NOMO-1 treated with dmso at 0.1 percent for 144 hours (cell line): ENCODE measurements at regions not wholly inside any gene's neighbourhood (a gene's known extent, or its start where the extent isn't known, plus 50 kb on each side); places are given as distances from the start of the nearest gene placed in this dataset.

Experiments
- DNase-seq: peaks from one replicate; lab custom pipeline; 2025; ENCODE audit not compliant: unreplicated experiment; lab: John Stamatoyannopoulos, UW

GRCh38 chr2:180324182-180324581 lies 317.1 kb upstream of the CWC22 start:
- no peak for DNase-seq

DNA sequence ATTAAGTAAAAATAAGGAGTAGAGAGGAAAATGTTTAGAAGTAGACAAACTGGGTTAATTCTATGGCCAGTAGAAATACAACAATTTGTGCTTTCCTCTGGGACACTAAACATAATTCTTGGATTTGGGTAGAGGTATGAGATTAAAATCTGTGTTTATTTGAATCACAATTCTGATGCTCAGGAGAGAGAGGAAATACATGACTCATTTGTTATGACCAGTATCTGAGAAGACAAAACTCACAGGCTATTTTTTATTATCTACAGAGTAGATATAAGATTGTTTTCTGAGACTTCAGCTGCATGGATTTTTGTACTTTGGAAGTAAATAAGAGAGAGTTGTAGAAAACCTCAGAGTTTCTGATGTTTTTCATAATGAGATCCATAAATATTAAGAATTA lies 315.7 kb upstream of the CWC22 start:
- DNase-seq, result no peak

DNA sequence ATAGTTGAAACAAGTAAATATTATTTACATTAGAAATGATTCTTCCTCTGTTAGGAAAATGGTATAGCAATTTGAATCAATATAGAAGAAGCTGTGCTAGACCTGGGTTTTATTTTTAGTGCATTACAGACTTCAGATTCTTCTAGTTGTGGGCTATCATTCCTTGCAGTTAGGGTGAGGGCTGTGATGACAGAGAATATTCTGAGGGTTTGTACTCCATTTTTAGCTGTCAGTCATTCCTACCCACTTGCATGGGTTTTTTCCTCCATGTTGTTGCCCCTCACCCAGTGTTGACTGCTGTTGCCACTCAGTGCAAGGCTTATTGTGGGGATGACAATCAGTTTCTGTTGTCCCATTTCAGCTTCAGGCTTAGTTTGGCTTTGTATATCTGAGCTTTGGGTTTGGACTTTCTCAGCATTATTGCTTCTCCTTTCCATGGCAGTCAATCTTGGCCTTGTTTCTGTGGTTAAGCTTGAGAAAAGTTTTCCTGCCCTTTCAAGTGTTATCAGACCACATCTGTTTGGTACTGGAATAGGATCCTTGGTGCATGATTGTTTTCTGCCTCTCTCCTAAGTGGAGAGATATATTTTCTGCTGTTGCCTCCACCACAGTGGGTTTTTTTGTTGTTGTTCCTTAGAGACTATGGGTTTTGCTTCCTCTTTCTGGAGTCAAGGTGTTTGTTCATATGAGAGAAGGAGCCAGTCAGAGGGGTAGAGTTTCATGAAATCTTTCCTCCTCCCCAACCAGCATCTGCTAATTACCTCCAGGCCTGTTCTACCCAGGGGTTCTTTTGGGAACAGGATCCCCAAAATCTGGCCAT lies 312.7 kb upstream of the CWC22 start:
- no peak for DNase-seq

GRCh38 chr2:180314086-180314485 lies 307.0 kb upstream of the CWC22 start:
- DNase-seq, result no peak

DNA sequence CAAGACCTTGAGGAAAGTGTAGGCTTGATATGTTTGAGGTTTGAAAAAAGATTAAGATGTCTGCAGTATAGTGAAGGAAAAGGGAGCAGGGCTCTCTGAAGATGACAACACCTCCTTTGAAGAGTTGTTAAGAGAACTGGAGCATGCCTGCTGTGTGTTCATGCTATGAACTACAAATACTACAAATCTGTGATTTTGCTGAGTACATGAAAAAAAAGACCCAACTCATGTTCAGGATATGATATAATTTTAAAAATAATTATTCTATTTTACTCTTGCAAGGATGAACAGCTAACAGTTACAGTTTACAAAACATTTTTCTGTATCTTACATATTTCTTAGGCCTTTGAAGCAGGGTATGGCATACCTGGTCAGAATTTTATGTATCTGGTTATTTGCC lies 305.4 kb upstream of the CWC22 start:
- no peak for DNase-seq

GRCh38 chr2:180307096-180307495 lies 300.0 kb upstream of the CWC22 start:
- no peak for DNase-seq

GRCh38 chr2:180306346-180306745 lies 299.2 kb upstream of the CWC22 start:
- no peak for DNase-seq

GRCh38 chr2:180291552-180292421 lies 284.7 kb upstream of the CWC22 start:
- no peak for DNase-seq

- DNase-seq, result no peak
Observed at GRCh38 chr2:180291060-180291459, 284.0 kb upstream of the CWC22 start.

GRCh38 chr2:180289627-180290026 lies 282.5 kb upstream of the CWC22 start:
- no peak for DNase-seq

- DNase-seq, result no peak
Observed at GRCh38 chr2:180279581-180279980, 272.5 kb upstream of the CWC22 start.

DNA sequence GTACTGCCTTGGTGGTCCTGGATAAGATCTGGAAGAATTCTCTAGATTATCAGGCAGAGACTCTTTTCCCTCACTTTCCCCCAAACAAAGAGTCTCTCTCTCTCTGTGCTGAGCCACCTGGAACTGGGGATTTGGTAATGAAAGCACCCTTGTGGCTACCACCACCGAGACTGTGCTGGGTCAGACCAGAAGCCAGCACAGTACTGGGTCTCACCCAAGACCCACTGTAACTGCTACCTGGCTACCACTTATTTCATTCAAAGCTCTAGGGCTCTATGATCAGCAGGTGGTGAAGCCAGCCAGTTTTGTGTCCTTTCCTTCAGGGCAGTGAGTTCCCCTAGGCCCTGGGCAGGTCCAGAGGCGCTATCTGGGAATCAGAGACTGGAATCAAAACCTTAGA lies 269.6 kb upstream of the CWC22 start:
- DNase-seq, result no peak

DNA sequence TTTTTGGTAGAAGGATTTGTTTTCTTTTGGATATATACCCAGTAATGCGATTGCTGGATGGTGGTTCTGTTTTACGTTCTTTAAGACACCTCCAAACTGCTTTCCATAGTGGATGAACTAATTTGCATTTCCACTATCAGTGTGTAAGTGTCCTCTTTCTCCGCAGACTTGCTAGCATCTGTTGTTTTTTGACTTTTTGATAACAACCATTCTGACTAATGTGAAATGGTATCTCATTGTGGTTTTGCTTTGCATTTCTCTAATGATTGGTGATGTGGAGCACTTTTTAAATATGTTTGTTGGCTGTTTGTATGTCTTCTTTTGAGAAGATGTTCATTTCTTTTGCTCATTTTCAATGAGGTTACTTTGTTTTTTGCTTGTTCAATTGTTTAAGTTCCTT lies 260.9 kb upstream of the CWC22 start:
- DNase-seq, result no peak

- DNase-seq, result no peak
Observed at GRCh38 chr2:180261976-180262375, 254.9 kb upstream of the CWC22 start.

DNA sequence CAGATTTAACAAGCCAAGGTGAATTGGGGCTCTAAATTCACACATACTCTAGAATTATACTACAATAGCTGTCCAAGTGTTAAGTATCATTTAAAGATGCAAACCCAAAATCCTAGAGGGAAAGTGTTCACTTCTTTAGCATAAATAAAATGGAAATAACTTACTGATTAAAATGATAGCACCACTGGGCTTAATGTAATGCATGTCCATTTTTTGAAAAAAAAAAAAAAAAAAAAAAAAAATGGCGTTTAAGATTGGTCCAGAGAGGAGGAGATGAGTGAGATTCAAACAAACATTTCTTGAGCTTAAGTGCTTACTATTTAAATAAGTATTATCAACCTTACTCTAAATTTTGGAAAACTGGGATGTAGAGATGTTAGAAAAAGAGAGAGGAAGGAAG lies 251.5 kb upstream of the CWC22 start:
- DNase-seq, result no peak

DNA sequence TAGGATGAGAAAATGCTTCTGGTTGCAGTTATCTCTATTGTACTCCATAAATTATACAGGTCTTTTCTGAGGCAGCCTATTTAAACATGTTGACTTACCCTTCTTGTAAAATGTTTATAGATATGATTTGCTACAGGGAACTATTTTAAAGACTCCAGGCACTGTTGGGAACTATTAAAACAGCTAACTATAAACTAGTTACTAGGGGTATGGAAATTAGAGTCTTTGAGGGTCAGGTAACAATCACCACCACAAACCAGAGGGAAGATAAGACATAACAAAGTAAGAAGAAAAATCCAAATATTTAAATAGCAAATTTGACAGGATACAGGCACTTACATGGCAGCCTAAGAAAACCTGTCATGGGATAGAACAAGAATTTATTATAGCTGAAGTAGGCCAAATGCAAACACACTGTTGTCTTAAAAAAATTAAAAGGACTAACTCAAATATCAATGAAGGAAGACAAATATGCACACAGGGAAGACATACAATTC lies 251.0 kb upstream of the CWC22 start:
- DNase-seq, result no peak

GRCh38 chr2:180257247-180257646 lies 250.2 kb upstream of the CWC22 start:
- DNase-seq, result no peak

DNA sequence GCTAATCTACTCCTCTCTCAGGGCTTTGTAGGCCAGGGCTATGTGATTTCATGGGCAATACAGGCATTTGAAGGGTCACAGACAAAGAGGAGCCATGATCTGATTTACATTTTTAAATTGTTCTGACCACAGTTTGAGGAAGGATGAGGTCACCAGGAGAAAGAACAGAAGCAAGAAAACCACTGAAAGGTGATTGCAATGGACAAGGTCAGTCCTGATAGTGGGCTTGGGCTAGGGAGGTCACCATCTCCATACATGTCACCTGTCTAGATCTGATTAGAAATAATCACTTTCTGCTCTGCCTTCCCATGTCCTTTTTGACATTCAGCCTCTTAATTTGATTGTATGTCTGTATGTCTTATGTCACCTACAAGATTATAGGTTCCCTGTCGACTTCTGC lies 248.9 kb upstream of the CWC22 start:
- no peak for DNase-seq

DNA sequence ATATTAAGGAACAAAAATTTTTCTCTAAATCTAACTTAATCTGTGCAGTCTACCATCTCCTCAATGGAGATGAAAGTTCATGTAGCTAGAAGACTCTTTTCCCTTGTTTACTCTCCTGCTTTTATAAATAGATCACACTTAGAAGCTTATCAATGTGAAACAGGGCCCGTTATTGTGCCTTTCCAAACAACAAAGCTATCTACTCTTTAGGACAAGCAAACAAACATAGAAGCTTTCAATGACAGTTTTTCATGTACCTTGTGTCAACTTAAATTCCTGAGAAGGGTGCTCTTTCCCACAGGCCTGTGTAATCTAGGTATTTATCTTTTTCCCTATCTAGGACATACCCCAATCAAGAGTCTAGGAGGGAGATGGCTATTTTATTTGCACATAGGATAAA lies 247.8 kb upstream of the CWC22 start:
- no peak for DNase-seq

- no peak for DNase-seq
Observed at GRCh38 chr2:180247658-180248057, 240.6 kb upstream of the CWC22 start.

GRCh38 chr2:180246268-180246667 lies 239.2 kb upstream of the CWC22 start:
- no peak for DNase-seq

GRCh38 chr2:180240774-180241173 lies 233.7 kb upstream of the CWC22 start:
- peak; percentile 8 for DNase-seq
